Suprapubic skin (tissue), 3 donors: ENCODE measurements at regions not wholly inside any gene's neighbourhood (a gene's known extent, or its start where the extent isn't known, plus 50 kb on each side); places are given as distances from the start of the nearest gene placed in this dataset.

ENCODE experiments used
- CTCF ChIP-seq, 2 donors: fragments of 200-600 bp in 1 of 2; fragments of 450-650 bp in 1 of 2; sonication (generic) in 1 of 2; IDR thresholded peaks; one replicate each; pipeline ENCODE4 v1.5.1; 2016 to 2019; ENCODE audit warnings: antibody characterized with exemption in 2 of 2, mild to moderate bottlenecking in 1 of 2, moderate library complexity in 1 of 2
- POLR2A ChIP-seq, 2 donors: fragments of 450-650 bp; IDR thresholded peaks; one replicate each; pipeline ENCODE4 v1.6.1; 2017; ENCODE audit warnings: antibody characterized with exemption in 2 of 2, mild to moderate bottlenecking in 2 of 2, moderate library complexity in 2 of 2

DNA sequence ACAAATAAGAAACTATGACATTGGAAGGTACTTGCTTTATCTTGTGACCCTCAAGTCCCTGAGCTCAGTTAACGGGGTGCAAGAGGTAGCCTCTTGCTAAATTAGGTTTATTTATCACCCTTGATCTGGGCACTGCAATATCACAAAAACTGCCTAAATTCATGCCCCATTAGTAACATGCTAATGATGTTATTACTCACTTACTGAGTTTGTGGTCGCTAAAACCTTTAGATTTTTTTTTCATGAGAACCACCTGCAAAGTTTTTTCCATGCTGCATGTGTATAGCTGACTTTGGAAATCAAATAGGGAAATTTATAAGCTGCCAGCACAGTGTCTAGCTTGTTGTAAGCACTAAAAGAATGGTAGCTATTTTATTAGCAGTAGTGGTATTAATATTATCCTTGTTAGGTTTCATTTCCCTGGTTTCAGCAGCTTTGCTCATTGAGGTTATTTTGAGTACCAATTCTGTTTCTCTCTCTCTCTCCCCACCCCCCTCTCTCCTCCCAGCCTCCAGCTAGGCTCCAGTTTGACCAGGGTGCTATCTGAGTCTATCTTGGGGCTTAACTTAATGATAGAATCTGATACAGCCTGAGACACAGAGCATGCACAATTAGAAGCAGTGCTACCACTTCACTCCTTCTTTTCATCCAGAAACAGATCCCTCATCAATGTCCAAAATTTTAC is 88.7 kb upstream of the ATP8B1 start:
- no peak for TF ChIP-seq CTCF (IDR thresholded peaks at IDR 0.05)
- no peak for TF ChIP-seq POLR2A (IDR thresholded peaks at IDR 0.05)
